GM23248 (cell line): ENCODE measurements at regions not wholly inside any gene's neighbourhood (a gene's known extent, or its start where the extent isn't known, plus 50 kb on each side); places are given as distances from the start of the nearest gene placed in this dataset.

Experiments used
- EZH2 ChIP-seq: fragments of 200-600 bp; sonication (generic); IDR thresholded peaks from 2 replicates; pipeline ENCODE4 v1.6.1; 2018; ENCODE audit warnings: antibody characterized with exemption, mild to moderate bottlenecking; ENCODE audit not compliant: insufficient read depth, poor library complexity, severe bottlenecking
- EZH2phosphoT487 ChIP-seq: fragments of 200-600 bp; sonication (generic); IDR thresholded peaks from 2 replicates; pipeline ENCODE4 v1.6.1; 2018; ENCODE audit warnings: antibody characterized with exemption, moderate library complexity, mild to moderate bottlenecking, low read depth; ENCODE audit not compliant: insufficient read depth

DNA sequence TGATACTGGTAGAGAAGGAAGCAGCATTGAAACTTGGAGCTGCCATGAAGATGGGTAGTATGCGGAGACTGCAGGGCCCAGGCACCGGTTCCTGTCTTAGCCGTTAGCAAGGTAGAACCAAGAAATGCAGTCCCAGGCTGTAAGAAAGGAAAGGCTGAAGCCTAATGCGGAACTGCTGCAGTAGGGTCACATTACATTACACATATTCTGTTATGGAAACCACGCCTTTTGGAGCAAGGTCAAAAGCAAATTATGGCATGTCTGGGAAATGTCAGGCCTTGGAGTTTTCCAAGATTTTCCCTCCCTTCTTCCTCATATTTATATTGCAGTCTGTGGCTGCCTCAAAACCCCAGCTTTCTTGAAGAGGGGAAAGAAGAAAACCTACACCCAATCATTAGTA is 204.8 kb upstream of the RASGEF1B start:
- no peak for TF ChIP-seq EZH2
- TF ChIP-seq EZH2phosphoT487, result no peak
